ENCODE measurements at regions not wholly inside any gene's neighbourhood (a gene's known extent, or its start where the extent isn't known, plus 50 kb on each side); places are given as distances from the start of the nearest gene placed in this dataset.
"Not testable (repeated sequence)": the region's sequence is repeated elsewhere in the genome, so short reads cannot be mapped to it uniquely, and the experiment has no call there.

DNA sequence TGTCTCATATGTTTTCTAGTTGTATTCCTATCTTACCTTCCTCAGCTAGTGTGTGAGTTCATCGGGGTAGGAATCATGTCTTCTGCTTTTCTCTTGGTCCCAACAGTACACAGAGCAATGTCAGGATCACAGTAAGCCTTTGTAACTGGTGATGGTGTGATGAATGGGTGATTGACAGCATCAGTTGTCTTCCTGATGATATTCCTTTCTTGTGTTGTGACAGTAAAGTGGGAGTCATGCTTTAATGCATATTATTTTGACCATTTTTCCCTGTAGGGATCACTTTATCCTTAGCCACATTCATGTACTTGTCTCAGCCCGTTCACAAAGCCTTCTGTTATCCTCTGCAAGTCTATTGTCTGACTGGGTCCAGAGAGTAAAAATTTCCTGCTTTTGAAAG, 501.7 kb downstream of the UTRN start:
- no peak for DNase-seq

DNA sequence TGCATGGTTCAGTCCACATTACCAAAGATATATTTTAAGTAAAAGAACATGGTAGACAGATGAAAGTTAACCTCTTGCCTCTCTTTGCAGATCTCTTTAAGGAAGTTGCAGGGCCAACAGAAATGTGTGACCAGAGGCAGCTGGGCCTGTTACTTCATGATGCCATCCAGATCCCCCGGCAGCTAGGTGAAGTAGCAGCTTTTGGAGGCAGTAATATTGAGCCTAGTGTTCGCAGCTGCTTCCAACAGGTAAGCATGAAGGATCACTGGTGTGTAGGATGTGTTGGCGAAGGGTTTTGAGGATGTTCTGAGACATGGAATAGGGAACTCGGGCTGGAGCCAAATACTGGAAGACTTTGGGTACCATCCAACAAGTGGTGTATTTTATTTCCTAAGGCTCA, 508.6 kb downstream of the UTRN start:
- DNase-seq, result no peak

DNA sequence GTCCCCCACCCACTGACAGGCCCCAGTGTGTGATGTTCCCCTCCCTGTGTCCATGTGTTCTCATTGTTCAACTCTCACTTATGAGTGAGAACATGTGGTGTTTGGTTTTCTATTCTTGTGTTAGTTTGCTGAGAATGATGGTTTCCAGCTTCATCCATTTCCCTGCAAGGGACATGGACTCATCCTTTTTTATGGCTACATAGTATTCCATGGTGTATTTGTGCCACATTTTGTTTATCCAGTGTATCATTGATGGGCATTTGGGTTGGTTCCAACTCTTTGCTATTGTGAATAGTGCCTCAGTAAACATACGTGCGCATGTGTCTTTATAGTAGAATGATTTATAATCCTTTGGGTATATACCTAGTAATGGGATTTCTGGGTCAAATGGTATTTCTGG, 509.9 kb downstream of the UTRN start:
- DNase-seq, result not testable (repeated sequence)

DNA sequence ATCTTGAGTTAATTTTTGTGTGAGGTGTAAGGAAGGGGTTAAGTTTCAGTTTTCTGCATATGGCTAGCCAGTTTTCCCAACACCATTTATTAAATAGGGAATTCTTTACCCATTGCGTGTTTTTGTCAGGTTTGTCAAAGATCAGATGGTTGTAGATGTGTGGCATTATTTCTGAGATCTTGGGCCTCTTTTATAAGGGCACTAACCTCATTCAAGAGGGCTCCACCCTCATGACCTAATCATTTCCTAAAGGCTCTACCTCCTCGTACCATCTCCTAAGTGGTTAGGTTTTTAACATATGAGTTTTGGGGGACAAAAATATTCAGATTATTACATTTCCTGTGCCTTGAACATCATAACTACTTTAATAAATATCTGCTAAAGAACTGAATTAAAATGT, 510.9 kb downstream of the UTRN start:
- DNase-seq, result no peak

DNA sequence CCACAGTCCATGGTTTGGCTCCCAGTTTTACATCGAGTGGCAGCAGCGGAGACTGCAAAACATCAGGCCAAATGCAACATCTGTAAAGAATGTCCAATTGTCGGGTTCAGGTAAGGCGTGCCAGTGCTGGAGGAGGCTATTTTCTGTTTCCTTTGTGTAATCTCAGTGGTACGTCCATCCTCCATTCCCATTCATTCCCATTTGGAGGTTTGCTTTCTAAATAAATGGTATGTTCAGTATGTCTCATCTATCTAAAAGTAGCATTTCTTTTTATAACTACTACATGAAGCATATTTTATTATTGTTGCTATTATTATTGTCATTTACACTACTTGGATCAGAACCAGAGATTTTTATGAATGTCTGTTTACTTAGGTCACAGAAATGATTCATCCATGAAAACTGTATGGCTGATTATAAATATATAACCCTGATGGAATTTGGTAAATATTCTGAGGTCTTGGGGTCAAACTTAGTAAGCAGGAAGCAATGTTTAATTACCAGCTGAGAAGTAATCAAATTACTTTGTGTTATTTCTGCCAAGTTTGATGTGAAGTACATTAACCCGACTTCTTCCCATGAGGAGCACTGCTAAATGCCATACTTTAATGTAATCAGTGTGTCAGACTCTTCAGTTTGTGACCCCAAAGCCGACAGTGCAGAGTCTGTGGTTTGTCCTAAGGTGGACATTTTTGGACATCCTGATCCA, 512.9 kb downstream of the UTRN start:
- DNase-seq, result no peak

DNA sequence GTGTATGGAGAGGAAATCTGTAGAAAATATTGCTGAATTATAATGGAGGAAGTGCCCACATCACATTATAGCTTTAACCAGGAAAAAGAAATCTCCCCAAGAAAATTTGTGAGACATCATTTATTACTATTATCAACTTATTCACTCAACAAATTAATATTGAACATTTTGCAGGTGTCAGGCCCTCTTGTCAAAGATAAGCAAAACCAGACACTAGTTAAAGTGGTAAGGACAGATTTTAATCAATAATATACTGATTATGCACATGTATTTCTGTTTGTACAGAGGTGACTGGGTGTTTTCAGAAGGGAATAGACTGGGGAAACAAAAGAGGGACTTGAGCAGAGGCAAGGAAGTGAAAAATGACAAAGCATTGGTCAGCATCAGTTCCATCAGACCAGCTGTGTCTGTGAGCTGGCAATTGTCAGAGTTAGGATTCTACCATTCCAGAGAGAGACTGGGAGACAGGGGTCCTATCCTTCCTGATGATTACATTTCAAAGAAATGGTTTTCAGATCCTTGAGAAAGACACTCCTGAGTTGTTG, 519.2 kb downstream of the UTRN start:
- no peak for DNase-seq

DNA sequence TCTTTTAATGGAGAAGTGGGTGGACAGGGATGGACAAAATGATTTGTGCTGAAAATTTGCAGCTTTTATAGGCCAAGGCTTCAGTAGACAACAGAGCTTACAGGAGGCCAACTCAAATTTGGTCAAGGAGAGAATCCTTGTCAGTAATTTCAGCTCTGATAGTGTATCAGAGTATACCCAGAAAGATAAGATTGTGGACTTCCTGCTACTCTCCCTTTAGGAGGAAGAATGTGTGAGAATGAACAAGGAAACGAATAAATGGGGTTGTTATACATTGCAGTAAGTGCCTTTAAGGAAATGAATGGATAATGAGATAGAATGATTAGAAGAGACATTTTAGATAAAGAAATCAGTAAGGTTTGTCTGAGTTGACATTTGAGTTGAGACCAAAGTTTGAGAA, 519.9 kb downstream of the UTRN start:
- DNase-seq, result no peak

DNA sequence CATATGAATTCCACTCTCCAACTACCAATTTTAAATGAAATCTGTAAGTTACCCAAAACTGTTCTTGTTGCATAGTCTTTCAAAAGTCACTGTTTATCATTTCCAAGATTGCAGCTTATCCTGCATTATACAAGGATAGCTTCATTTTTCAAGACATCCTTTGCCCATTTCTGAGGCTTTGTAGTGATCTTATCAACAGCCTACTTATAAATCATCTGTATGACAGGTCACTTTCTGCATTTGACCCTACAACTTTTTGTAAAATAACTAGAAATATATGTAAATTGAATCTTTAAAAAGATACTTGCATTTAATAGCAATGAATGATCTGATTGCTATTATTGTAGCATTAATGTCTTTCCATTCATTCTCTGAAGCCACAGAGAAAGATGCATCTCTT, 521.1 kb downstream of the UTRN start:
- no peak for DNase-seq

DNA sequence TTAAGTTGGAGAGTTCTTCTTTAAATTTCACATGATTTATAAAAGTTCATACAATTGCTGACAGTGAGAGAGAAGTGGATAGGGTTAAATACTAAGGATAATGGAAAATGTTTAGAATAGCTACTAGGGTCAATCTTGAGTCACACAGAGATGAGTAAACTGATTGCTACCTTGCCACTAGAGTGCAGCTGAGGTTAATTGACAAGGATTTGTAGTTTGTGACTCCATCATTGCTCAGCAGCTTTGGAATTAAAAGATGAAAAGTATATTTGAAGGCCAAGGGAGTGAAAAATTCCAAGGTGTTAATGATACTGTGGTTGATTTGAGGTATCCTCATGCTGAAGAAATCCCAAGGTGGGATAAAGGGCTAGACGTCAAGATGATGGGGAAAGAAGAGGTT, 524.0 kb downstream of the UTRN start:
- DNase-seq, result no peak

DNA sequence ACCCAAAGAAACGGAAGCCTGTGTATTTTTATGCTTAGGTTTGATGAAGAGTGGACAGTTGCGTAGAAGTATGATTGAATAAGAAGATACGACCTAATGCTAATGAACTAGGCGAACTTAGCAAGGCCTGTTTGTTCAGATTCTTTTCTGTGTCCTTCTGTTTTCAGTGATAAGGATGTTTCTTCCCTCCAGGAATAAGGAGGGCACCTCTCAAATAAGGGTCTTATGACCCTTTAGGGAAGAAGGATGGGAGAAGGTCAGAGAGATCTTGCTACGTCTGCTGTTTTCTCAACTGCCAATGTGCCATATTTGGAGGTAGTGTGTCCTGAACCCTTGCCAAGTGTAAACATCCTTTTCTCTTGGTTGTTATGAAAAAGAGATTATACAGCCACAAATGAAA, 524.8 kb downstream of the UTRN start:
- DNase-seq, result no peak

DNA sequence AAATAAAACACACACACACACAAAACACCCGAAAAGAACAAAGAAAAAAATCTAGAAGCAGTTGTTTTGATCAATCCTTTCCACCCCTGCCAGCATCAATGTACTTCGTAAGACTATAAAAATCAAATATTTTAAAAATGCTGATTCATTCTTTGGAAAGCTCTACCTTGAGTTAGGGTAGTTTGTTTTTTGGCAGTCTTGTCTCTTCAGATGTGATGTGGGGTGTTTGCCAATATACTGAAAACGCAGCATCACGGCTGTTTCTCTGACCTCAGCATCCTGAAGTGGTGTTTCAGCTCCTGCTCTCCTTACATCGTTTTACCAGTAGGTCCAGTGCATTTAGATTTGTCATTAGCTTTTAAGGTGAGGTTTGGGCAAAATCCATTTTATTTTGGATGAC, 526.0 kb downstream of the UTRN start:
- no peak for DNase-seq

DNA sequence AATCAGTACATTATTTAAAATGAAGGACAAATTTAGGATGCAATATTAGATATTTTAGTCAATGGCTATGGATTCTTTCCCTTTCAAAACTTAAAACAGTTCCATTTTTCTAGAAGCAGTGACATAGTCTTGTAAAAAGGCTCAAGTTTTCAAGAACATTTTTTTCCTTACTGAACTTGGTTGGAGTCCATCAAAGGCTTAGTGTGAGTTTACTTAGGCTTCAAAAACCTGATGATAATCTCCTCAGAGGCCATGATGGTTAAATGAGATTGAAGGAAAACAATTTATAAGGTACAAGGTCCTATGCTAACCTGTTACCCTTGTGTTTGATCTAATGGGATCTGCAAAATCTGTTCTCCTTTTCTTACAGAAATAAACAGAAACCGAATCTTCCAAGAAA, 531.8 kb downstream of the UTRN start:
- no peak for DNase-seq

DNA sequence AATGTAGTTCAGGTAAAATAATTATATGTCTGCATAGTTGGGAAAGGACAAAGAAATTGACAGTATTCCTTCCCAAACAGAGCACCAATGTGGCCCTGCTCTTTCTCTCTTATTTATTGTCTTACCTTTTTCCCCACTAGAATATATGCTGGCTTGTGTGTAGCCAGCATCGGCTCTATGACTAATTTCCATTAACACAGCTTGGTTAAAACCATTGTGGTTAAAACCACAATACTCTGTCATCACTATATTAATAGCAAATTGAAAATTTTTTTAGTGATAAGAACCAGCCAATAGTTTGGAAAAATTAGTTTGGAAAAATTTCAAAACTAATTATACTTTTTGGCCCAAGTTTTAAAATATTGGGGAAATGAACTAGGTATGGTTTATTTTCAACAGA, 535.1 kb downstream of the UTRN start:
- DNase-seq, result no peak

DNA sequence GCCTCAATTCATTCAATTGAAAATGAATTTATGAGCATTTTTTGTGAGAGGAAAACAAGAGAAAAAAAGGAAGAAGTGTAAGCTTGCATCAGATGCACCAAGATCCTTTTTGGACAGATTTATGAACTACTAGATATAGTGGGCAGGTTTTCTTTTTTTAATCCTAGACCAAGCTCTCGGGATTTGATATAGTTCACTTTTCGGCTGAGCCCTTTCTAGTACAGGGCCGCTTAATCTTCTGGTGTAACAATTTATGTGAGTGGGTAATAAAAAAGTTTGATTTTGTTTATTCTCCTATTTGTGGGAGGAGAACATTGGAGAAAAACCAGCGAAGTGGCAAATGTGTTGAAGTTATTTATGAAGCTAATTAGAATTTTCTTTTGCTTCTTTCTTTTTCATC, 538.0 kb downstream of the UTRN start:
- no peak for DNase-seq

DNA sequence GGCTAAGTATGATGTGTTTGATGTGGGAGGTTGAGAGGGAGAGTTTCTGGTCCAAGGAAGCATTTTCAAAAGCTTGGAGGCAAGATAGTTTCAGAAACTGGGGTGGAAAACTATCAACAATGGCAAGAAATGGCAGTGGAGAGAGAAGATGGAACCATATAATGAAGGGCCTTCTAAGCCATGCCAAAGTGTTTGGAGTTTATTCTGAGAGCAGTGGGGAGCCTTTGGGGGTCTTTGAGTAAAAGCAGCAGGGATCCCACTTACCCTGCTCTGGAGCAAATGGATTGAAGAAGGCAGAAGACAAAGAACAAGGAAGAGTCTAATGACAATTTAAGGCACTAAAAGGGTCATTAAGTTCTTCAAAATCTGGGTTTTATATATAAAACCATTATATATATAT, 538.9 kb downstream of the UTRN start:
- DNase-seq, result no peak

DNA sequence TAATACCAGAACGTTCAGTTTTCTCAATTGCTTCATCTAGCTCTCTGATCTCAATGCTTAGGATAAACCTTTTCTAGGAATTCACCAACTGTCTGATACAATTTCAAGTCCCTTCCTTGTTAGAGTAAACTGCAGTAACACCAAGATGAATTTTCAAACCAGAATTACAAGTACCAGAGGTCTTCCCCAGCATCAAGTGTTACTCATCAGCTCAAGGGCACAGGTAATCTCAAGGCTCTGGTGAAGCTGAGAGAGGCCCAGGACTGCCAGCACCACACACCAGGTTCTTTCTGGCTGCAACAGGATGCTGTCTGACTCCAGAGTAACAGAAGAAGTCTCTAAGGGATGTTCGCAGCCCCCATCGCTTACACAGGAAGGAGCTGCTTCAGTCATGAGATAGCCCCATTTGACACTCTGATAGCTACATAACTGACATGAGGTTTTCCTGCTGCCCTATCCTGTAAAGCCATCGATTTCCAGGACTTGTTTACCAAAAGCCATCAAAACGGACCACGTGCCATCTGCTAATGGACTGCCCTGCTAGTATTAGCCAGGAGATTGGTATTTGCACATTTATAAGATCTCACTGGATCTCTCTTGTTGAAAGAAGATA, 549.4 kb downstream of the UTRN start:
- DNase-seq, result no peak

DNA sequence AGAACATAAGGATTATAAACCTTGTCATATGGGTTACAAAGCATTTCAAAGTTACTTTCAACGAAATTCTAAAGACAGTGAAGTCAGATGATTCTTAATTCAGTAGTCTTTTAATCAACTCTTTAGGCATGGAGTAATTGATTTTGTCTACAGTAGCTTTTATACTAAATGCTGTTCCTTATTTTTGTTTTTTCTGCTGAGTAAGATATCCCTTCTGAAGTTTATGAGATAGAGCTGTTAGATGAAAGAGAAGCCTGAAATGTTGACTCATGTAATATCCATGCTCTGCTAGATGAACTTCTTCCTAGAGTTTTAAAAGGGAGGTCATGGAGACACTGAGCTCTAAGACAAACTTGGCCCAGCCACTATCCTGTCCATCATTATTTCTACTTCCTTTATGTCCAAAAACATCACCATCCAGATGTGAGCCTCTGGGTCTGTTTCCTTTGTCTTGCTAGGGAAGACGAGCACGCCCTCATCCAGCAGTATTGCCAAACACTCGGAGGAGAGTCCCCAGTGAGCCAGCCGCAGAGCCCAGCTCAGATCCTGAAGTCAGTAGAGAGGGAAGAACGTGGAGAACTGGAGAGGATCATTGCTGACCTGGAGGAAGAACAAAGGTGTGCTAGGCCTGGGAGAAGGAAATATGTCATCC, 550.3 kb downstream of the UTRN start:
- no peak for DNase-seq

DNA sequence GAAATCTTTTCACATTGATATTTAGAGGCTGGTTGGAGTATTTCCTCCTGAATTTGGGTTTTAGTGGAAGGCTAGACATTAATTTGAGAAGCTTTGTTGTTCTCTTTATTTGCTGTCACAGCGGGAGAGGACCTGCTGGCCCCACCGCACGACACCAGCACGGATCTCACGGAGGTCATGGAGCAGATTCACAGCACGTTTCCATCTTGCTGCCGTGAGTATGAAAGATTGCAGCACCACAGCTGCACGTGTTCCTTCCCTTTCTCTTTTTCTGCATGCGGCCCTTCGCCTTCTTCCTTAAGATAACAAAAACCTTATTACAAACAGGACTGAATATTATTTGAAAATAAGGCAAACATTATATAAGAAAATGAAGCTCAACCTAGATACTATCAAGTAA, 555.5 kb downstream of the UTRN start:
- DNase-seq, result no peak

DNA sequence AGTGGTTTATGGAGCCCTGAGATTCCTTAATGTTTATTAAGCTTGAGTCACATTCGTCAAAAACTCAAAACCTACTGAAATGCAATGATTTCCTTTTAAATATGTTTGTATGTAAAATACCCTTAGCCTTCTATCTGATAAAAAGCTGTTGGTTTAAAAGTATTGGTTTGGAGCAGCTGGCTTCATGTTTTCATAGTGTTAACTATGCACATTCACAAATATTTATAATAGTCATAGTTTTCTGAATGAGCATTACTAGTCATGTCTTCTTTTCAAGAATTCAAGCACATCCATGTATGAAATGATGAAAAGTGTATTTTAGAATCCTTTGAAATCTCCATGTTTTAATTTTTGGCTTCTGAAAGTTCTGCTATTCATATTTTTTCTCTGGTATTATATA, 558.6 kb downstream of the UTRN start:
- DNase-seq, result no peak

DNA sequence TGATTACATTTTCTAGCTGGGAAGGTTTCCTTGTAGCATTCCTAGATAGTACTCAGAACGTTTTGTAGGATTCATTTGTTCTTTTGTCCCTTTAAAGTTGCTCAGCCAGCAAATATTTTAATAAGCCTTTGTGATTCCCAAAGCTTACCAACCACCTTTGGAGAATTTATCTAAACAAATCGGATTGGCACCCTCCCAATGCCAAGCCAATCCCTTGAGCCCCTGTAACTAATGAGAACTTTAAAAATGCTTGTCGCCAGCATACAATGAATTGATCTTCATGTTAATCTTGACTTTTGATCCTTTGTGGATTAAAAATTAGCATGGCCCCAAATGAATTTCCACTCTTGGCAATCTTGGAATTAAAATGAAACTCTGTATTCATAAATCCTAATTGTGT, 559.5 kb downstream of the UTRN start:
- no peak for DNase-seq

DNA sequence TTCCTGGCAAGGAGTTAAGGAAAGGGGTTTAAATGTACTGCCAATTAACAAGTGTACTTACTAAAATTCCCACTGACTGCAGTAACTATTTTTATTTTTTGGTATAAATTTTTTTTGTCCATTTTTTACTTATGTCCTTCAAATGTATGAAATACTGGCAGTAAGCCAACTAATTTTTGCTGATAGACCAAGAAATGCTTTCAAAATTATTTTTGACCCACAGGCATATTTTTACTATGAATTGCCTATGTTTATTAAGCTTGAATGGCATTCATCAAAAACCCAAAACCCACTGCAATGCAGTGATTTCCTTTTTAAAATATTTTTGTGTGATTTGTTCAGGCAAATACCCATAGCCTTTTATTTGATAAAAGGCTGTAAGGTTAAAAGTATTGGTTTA, 560.1 kb downstream of the UTRN start:
- no peak for DNase-seq

DNA sequence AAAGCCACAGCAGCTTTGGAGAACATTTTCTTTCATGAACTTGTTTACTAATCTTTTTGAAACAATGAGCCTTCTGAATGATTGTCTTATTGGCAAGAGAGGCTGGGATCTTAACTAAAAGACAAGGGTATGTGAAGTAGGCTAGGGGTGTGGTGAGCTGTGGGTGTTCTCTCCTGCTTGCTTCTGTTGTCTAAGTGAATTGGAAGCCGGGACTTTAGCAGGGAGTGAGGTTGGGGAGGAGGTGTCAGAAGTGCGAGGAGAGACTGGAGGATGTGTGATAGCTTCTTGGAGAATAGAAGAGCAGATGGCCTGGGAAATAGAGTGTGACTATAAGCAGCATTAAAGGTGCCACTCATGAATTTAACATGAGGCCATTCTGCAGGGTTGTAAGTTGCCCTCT, 562.8 kb downstream of the UTRN start:
- DNase-seq, result no peak

DNA sequence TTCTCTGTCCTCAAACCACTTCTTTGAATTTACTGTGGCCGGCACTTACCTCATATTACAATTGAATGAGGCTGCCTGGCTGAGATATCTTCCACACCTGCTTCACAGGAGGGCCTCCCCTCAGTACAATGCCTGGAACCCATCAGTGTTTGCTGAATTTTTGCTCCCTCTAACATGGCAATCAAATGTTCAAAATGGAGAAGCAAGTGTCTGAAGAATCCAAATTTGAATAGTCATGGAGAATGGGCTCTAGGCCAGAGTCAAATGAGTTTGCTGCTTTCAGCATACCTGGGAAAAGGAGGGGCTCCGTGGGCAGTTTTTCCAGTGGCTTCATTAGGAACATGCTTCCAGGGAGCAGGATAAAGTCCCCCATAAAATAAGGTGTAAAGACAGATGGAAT, 564.8 kb downstream of the UTRN start:
- DNase-seq, result no peak

DNA sequence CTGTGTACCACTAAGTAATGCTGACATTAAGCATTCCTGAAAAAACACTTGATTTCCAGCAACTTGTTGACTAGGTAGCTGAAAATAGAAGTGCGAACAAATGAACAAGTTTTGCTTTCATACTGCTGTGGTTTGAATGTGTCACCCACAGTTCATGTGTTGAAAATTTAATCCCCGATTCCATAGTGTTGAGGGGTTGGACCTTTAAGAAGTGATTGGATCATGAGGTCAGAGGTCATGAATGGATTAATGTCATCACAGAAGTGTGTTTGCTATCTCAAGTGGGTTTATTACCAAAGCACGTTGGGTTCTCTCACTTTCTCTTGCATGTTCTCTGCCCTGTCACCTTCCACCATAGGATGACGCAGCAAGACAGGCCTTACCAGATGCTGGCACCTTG, 568.5 kb downstream of the UTRN start:
- DNase-seq, result no peak

DNA sequence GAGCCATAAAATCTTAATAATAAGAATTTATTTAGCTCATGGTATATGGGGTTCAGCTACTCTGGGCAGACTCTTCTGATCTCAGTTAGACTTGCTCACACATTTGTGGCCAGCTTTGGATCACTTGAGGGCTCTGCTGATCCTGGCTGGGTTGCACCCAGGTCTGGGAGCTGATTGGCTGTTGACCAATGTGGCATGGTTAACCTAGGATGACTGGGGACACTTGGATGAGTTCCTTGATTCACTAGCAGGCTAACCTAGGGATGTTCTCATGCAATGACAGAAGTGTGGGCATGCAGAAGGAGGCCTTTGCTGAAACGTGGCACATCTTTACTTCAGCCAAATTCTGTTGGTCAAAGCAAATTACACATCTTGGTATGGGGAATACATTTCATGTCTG, 569.5 kb downstream of the UTRN start:
- DNase-seq, result no peak

Data from NCI-H1694 treated with DMSO at 0.1 percent for 48 hours (cell line).